Left renal cortex interstitium (tissue), 4 donors: ENCODE measurements at regions not wholly inside any gene's neighbourhood (a gene's known extent, or its start where the extent isn't known, plus 50 kb on each side); places are given as distances from the start of the nearest gene placed in this dataset.
"Not testable (repeated sequence)": the region's sequence is repeated elsewhere in the genome, so short reads cannot be mapped to it uniquely, and the experiment has no call there.

ENCODE experiments used
- DNase-seq, 4 donors: peaks; one replicate each; pipeline ENCODE4 v3.0.0-alpha.2; 2013; ENCODE audit warnings: low read depth in 4 of 4, low spot score in 2 of 4, missing footprints in 1 of 4

DNA sequence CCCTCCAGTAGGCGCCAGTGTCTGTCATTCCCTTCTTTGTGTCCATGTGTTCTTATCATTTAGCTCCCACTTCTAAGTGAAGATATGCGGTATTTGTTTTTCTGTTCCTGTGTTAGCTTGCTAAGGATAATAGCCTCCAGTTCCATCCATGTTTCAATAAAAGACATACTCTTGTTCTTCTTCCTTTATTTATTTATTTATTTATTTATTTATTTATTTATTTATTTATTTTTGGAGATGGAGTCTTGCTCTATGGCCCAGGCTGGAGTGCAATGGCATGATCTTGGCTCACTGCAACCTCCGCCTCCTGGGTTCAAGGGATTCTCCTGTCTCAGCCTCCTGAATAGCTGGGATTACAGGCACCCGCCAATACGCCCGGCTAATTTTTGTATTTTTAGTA, 762.6 kb upstream of the CDH10 start:
- not testable (repeated sequence) for DNase-seq

DNA sequence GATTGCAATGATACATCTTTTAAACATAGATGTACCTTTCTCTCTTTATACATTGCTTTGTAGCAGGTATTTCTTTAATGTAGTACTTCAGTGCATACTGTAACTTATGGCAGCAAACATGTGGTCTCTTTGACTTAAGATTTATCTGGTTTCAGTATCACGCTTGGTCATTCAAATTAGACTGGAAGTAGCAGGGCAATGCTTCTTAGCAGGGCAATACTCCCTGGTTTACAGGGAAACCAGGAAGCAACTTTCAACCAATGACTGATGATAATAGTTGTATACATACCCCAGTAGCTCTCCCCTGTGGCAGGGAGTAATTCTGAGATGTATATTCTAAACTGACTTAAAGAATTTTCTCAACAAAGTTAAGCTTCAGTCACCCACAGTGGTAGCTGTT, 761.1 kb upstream of the CDH10 start:
- DNase-seq = no peak

DNA sequence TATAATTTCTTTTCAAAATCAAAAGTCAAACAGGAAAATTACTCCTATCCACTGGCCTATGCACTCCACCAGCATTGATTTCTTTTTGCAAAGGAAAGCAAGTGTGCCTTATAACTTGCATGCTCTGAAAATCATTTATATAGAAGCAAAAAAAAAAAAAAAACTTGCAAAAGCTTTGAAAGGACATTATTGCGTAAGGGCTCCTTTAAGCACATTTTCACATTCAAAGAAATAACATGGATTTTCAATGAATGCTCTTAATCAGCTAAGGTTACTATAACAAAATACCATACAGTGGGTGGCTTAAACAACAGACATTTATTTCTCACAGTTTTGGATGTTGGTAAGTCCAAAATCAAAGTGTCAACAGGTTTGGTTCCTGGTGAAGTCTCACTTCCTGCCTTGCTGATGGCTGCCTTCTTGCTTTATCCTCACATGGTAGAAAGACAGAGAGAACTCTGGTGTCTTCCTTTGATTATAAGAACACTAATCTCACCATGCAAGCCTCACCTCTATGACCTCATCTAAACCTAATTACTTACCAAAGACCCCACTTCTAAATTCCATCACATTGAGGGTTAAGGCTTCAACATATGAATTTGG, 755.2 kb upstream of the CDH10 start:
- no peak for DNase-seq

DNA sequence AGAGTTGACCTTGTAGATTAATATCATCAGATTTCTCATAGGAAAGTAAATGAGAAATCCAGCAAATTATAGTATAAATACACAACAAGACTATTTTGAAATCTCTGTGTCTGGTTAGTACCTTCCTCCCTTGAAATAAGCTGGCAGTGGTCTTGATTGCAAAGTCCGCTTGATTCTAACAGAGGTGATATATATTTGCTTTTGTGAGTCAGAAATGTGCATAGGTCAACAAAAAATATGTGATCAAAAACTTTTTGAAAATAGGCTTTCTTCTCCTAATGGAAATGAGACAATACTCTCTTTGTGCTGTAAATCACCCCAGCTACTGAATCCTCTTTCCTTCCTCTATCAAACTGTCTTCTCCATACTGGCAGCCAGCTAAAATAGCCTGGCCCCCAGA, 749.2 kb upstream of the CDH10 start:
- no peak for DNase-seq

DNA sequence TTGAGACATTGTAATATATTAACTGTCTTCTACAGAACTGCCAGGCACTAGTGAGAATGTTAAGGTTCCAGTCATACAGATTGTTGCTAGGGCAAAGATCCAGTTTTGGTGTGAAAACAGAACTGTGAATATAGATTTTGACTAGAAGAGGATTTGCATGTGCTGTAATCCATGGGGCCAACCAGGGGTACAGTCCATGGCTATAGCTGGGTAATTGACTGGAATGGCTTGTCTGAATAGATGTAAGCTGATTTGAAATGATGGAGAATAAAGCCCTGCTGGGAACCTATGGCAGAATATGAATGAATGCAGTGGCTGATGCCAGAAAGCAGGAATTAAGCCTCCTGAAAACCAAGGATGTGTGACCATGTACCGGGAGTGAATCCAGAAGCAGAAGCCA, 748.5 kb upstream of the CDH10 start:
- no peak for DNase-seq

DNA sequence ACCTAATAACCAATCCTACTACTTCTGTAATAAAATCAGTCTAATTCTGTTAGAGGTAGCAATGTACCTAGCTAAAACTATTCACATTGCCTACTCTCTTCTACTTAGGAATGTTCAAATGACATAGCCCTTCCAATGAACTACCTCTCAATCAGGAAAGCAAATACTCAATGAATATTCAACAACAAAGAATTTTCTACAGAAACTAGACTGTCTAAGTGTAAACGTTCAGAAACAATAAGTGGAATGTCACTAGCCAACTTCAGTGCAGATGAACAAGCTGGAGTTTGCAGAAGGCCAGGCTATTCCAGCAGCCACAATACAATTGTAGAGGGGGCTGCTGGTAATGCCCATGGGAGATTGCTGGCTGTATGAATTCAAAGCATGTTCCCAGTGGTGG, 743.2 kb upstream of the CDH10 start:
- DNase-seq = no peak

DNA sequence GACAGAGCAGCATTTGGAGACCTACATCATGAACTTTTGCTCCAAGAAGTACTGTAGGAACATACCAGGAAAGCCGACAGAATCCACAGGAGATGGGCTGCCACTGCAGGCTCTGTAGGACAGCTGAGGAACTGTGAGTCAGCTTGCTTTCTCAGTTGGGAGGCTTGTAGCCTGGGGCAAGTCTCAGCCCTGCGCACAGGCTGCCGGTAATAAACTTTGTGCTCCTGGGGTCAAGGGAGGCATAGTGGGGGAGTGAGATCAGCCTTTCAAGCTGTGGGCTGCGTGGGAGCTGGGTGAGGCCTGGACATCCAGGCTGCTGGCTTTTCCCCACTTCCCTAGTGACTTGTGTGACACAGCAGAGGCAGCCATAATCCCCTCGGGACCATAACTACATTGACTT, 718.0 kb upstream of the CDH10 start:
- DNase-seq = no peak

DNA sequence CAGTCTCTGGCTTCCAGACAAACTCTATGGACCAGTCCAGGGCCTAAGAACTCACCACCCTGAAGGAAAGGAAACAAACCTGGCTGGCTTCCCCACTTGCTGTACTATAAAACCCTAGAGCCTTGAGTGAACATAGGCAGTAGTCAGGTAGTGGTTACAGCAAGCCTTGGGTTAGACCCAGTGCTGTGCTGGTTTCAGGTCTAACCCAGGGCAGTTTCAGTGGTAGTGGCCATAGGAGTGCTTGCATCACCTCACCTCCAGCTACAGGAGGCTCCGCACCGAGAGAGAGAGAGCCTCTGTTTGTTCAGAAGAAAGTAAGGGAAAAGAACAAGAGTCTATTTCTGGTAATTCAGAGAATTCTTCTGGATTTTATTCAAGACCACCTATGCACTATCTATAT, 714.1 kb upstream of the CDH10 start:
- no peak for DNase-seq

DNA sequence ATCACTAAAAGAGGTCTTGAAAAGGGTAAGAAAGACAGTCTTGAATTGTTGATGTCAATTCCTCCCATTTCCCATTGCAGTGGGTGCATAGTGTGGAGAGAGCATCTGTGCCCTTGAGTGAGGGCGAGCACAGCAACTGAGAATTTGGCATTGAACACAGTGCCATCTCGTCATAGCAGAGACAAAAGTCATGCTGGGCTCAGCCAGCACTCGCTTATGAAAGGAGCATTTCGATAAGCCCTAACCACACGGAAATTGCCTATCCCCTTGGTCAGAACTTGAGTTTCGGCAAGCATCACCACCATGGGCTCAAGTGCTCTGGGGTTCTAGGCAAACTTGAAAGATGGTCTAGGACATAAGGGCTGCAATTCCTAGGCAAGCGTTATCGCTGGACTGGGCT, 712.8 kb upstream of the CDH10 start:
- DNase-seq = no peak

DNA sequence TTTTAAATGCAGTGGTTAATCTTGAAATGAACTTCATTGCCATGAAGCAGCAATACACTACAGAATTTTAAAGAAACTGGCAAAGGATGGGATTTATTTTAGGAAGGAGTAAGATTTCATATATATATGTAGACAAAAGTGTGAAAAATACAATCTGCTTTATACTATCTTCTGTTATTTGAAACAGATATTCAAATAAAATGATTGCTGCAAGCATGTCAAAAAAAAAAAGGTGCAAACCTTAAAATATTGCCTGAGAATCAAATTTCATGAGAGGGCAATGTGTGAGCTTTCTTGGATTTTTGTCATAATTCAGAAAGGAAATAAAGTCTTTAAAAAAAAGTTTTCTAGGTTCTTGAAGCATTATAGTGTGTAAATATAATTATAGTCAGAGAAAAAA, 705.0 kb upstream of the CDH10 start:
- no peak for DNase-seq

DNA sequence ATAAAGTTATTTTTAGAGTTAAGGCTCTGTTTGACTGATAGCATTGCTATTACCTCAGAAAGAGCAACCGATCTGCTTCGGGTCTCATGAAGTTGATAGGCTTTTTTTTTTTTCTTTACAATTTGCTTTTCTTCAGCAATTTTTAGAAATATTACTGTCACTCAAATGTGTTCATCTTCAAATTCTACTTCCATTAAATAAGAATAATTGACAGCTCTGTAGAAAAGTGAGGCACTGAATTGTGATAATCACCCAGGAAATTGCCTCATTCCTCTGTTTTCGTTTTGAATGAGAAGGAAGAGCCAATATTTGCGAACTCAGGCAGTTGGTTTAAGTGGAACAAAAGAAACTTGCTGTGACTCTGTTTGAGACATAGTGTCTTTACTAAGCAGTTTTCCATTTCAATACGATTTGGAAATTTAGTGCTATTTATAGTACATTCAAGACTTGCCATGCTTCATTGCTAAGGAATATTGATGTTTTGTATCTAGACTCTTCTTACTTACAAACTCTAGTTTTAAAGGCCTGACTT, 700.5 kb upstream of the CDH10 start:
- DNase-seq = no peak

DNA sequence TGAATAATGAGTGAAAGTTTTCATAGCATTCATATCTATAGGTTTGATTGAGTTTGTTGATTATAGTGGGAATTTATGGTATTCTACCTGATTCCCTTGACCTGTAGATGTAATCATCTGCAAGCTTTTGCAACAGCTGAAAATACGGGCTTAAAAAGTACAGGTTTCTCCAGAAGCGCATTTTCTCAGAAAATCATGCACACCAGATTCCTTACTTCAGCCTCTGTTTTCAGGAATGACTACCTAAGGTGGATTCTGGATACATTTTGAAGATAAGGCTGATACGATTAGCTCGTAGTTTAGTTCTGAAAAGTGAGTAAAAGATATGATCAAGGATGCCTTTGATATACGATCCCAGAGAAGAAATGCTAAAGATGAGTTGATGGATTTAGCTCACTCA, 694.8 kb upstream of the CDH10 start:
- DNase-seq = no peak

DNA sequence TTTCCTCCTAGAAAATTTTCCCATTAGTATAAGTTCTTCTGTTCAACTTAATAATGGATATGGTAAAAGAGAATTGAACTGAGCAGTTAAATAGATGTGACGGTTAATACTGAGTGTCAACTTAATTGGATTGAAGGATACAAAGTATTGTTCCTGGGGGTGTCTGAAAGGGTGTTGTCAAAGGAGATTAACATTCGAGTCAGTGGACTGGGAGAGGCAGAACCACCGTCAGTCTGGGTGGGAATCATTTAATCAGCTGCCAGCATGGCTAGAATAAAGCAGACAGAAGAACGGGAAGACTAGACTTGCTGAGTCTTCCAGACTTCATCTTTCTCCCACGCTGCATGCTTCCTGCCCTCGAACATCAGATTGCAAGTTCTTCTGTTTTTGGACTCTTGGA, 689.6 kb upstream of the CDH10 start:
- DNase-seq = no peak

DNA sequence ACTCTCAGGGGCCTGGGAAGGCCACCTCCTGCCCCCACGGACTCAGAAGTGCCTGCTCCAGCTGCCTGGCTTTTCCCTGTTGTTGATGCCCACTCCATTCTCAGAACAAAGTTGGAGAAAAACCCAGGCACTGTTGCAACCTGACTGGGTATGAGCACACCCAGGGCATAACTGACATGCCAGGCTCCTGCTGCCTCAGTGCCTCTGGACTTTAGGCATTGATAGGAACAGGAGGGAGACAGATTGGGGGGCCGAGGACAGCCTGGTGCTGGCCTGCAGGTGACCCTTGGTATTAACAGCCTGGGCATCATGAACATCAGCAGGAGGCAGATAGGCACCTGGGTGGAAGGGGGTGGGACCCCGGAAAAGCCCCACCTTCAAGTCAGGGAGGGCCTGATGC, 685.9 kb upstream of the CDH10 start:
- DNase-seq = no peak

DNA sequence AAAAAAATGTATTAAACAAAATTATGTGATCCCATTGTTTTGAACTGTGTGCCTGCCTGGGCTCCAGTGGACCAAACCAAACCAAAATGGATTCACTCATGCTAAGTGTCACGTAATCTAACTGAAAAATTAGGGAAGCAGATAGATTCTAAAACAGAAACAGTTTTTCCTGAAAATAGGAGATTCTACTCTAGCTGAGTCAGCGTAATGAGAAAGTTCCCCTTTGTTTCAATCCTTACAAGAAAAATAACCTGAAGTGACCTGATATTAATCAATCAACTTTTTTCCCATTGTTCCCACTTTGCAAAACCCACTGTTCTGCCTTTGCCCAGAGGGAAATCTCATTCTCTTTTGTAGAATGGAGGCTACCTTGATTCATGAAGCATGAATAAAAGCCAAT, 682.4 kb upstream of the CDH10 start:
- no peak for DNase-seq

DNA sequence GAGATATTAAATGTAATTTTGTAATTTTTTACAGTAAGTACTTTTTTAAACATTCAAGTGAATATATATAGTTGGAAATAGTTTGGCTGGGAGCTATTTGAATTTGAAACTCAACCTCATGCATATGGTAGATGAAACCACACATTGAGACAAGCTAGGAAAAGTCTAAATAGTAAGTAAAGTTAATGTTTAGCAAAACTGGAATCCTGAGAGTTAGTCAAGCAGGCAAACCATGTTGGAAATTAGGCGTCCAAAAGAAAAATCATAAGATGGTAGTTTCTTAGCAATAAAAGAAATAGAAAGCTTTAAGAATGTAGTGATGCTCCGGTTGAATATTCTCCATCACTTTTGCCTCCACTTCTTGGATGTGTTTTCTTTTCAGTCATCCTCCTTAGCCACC, 657.1 kb upstream of the CDH10 start:
- peak in 1 of 4 donors; percentile 4 for DNase-seq

DNA sequence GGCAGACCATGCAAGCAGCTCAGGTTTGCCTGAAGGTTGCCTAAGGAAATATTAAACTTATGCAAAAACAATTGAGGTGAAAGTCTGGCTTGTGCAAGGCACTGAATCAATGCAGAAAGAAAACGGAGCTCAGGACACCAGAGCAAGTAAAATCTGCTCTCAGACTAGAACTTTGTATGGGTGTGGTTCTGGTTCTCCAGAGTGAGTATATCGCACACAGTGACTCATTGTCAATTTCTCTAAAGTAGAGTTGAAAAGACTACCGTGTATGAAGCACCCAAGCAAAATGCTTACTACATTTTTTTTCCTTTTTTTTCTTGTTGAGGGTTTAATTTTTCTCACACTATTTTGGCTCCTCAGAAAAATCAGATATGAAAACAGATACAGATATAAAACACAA, 650.3 kb upstream of the CDH10 start:
- DNase-seq = no peak

DNA sequence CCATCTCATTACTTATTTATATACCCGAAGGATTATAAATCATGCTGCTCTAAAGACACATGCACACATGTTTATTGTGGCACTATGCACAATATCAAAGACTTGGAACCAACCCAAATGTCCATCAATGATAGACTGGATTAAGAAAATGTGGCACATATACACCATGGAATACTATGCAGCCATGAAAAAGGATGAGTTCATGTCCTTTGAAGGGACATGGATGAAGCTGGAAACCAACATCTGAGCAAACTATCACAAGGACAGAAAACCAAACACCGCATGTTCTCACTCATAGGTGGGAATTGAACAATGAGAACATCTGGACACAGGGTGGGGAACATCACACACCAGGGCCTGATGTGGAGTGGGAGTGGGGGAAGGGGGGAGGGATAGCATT, 645.0 kb upstream of the CDH10 start:
- not testable (repeated sequence) for DNase-seq

DNA sequence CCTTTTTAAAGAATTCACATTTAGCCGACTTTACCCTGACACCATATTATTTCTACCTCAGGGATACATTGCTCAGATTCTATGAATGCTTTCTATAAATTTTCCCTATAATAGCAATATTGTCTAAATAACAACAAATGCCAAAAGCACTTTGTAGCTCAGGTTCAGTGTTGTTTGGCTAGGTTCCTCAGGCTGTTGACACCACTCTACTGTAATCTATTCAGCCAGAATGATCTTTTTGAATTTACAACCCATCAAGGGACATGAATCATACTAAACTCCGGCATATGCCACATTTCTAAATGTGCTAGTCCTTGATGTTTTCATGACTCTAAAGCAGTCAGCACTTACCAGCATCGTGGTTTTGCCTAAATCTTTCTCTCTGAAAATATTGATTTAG, 641.5 kb upstream of the CDH10 start:
- DNase-seq = no peak

DNA sequence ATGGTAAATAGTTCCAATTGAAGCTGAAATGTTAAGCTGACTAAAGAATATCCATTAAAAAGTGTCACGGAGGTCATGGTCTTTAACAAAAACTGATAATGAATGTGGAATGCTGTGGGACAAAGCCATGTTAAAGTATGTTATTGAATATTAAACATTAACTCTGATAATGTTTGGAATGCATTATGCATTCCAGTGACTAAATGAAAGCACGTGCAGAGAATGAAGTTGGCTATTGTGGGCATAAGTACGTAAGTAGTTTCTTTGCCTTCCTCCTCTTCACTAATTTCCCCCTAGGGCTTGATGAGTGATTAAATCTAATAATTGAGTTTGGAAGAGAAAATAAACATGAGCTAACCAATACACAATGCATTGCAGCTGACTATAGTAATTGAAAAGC, 640.4 kb upstream of the CDH10 start:
- no peak for DNase-seq

DNA sequence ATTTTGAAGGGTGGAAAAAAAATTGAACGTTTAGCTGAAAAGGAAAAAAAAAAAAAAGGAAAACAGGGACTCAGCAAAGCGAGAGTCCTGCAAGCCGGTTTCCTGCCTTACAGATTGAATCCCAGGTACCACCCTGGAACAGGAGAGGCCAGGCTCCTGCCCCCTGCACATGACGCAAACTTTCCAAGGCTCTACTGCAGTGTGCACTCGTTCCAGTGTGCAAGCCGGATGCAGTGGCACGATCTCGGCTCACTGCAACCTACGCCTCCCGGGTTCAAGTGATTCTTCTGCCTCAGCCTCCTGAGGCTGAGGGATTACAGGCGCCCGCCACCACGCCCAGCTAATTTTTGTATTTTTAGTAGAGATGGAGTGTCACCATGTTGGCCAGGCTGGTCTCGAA, 618.7 kb upstream of the CDH10 start:
- not testable (repeated sequence) for DNase-seq

DNA sequence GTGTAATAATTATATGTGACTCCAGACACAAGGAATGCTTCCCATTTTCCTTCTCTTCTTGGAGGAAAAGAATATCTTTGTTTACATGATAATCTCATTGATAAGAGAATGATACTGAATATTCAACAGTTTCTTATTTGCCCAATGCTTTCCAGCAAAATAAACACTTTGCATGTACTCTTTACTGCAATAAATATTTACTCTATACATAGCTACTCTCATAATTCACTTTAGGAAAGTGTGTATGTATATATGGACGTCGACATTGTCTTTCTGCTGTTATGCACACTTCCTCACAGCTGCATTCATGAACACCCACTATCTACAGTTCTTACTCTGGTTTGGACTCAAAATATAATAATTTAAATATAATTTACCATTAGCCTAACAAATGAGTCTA, 617.4 kb upstream of the CDH10 start:
- no peak for DNase-seq

DNA sequence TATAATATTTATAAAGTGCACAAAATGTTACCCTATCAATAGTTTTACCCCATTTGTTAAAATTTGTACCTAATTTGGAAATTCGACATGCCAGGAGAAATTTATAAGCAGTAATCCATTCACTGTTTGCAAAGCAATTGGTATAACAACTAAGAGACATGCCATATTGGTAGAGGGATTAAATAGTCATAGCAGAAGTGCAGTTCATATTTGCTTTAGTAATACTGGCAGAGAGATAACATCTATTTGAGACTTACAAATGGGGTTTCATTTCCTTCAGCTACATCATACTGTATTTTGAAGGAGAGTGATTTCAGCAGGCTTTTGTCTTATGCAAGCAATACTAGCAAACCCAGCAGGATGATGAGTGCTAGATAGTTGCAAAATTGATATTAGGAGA, 610.4 kb upstream of the CDH10 start:
- DNase-seq = no peak
